ENCODE measurements at regions not wholly inside any gene's neighbourhood (a gene's known extent, or its start where the extent isn't known, plus 50 kb on each side); places are given as distances from the start of the nearest gene placed in this dataset.

DNA sequence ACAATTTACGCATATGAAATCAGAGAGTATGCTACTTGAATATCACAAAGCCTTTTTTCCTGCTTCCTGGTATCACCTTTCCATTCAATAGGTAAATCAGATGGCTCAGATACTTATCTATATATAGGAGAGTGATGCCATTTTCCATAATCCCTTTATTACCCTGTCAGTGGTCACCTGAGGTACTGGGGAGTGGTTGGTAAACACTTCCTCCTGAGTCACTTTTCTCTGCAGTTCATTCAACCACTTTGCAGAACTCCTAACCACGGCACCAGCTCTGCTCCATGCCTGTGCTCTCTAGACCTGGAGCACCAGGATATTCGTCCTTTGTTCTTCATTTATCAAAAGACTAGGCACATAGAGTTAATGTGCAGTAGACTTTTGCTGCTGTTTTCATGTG is 748.5 kb upstream of the KLHL1 start:
- no peak for DNase-seq (ENCODE audit: low read depth, low spot score)
- no peak overlapping the region for H3K27ac ChIP-seq

DNA sequence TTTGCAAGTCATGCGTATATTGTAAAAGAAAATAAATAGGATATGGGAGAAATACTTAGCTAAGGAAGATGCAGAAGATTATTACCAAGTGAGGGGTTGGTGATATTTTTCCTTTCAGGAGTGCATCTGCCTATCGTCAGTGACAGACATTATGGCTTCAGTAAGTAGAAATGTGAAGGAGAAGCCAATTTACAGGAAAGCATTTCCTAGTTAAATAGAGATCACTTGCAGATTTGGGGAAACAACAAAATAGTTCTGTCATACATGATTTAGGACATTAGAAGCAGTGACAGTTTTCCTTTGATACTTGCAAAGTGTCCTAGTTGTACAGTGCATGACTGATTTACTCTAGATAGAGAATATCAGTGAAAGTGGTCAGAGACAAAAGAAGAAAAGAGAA is 747.8 kb upstream of the KLHL1 start:
- Histone ChIP-seq H3K4me3 (no peak overlapping the region), H3K9ac (ENCODE audit: insufficient read length) (no peak overlapping the region), H3K9me3 (ENCODE audit: low read depth, low read length) (no peaks in the 10 kb centered on the region), H3K36me3 (ENCODE audit: insufficient read depth, low read length) (no peaks in the 10 kb centered on the region), H3K27ac (no peak overlapping the region)
- TF ChIP-seq POLR2AphosphoS5 (IDR thresholded peaks at IDR 0.05; ENCODE audit: borderline replicate concordance, low read depth, low read length) (no peak), FOXP2 (optimal IDR thresholded peaks at IDR 0.05; ENCODE audit: control extremely low read depth, extremely low read length, insufficient read depth) (no peak), EZH2 (IDR thresholded peaks at IDR 0.05) (no peak)
- no peak for DNase-seq (ENCODE audit: low read depth, low spot score)

More for the DNA sequence above, 748.5 kb upstream of the KLHL1 start:
- Histone ChIP-seq H3K9me3 (ENCODE audit: low read depth, low read length) (no peaks in the 10 kb centered on the region), H3K36me3 (ENCODE audit: insufficient read depth, low read length) (no peaks in the 10 kb centered on the region), H3K9ac (ENCODE audit: insufficient read length) (no peak overlapping the region), H3K4me3 (no peak overlapping the region)
- TF ChIP-seq EZH2 (IDR thresholded peaks at IDR 0.05) (no peak), POLR2AphosphoS5 (IDR thresholded peaks at IDR 0.05; ENCODE audit: borderline replicate concordance, low read depth, low read length) (no peak), FOXP2 (optimal IDR thresholded peaks at IDR 0.05; ENCODE audit: control extremely low read depth, extremely low read length, insufficient read depth) (no peak)

DNA sequence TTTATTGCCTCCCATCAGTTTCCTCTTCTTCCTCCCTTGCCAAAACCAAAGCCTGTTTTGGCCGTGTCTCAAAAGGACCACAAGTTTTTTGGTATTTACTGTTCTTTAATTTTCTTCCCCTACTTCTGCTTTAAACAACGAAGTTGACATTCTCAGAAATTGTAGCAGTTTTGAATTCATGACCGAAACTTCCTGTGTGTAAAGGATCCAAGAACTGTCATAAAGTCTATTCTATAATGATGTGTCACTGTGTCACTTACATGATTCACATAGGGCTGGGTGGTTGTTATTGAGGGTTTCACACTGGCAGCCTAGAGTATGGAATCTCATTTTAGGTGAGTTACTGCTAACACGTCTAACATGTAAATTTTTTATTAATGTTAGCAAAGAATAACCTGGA is 741.0 kb upstream of the KLHL1 start:
- Histone ChIP-seq H3K27ac (no peak overlapping the region), H3K36me3 (ENCODE audit: insufficient read depth, low read length) (no peaks in the 10 kb centered on the region), H3K9me3 (ENCODE audit: low read depth, low read length) (no peaks in the 10 kb centered on the region), H3K4me3 (no peak overlapping the region), H3K9ac (ENCODE audit: insufficient read length) (no peak overlapping the region)
- TF ChIP-seq FOXP2 (optimal IDR thresholded peaks at IDR 0.05; ENCODE audit: control extremely low read depth, extremely low read length, insufficient read depth) = no peak
- no peak for TF ChIP-seq POLR2AphosphoS5 (IDR thresholded peaks at IDR 0.05; ENCODE audit: borderline replicate concordance, low read depth, low read length)
- TF ChIP-seq EZH2 (IDR thresholded peaks at IDR 0.05) = no peak
- DNase-seq (ENCODE audit: low read depth, low spot score) = no peak

DNA sequence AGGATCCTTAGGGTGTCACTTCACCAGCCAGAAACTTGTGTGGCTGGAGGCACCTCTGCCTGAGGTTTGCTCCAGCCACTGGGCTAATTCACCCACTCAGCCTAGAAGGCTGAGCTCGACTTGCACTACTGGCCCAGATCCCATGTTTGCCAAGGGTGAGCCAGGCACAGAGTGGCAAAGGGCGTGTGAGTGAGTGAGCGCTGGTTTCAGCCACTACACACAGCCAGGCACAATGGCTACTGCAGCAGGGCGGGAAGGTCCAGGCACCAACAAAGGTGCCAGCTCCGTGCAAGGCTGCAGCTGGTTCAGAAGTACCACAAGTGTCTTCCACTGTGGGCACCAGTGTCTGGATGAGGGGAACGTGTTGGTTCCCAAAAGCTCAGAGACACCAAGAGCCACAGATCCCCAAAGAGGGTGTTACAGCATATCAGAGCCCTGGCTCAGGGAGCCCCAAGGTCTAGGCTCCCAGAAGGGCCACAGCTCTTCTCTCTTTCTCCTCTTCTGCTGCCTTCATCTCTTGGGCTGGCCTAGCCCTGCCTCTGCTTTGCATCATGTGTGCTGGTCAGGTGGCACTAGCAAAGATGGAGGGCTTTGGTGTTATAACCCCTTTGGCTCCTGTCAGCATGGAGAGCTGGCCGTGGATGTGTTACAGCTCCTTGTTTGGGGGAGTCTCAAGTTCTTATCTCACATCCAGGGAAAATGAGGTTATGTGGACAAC is 736.3 kb upstream of the KLHL1 start:
- no peak overlapping the region for H3K4me3 ChIP-seq
- no peaks in the 10 kb centered on the region for H3K36me3 ChIP-seq (ENCODE audit: insufficient read depth, low read length)
- no peaks in the 10 kb centered on the region for H3K9me3 ChIP-seq (ENCODE audit: low read depth, low read length)
- no peak overlapping the region for H3K27ac ChIP-seq
- H3K9ac ChIP-seq (ENCODE audit: insufficient read length) = no peak overlapping the region
- DNase-seq (ENCODE audit: low read depth, low spot score) = no peak
- no peak for TF ChIP-seq POLR2AphosphoS5 (IDR thresholded peaks at IDR 0.05; ENCODE audit: borderline replicate concordance, low read depth, low read length)
- TF ChIP-seq FOXP2 (optimal IDR thresholded peaks at IDR 0.05; ENCODE audit: control extremely low read depth, extremely low read length, insufficient read depth) = no peak
- TF ChIP-seq EZH2 (IDR thresholded peaks at IDR 0.05) = no peak

DNA sequence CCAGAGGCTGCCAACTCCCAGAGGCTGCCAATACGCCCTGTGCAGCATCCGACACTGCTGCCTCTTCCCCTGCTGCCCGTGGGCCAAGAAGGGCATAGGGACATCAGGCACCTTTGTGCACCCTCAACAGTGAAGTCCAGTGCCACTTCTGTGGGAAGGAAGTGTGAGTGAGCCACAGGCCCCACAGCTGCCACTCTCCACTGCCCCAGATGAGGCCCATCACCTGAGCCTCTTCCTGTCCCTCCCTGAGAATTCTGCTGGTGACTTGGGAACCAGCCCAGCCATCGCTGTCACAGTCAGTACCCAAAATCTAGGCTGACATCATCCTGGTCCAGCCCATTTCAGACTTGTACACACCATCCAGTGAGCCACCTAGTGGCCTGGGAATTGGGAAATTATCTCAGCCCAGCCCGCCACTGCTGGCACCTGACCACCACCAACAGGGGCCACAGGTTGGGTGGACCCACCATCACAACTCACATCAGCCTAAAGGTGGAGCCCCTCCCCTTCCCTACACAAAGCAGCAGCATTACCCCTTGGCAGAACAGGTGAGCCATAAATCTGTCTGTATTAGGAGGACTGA is 733.9 kb upstream of the KLHL1 start:
- no peak for DNase-seq (ENCODE audit: low read depth, low spot score)
- Histone ChIP-seq H3K4me3 (no peak overlapping the region), H3K9me3 (ENCODE audit: low read depth, low read length) (no peaks in the 10 kb centered on the region), H3K27ac (no peak overlapping the region), H3K9ac (ENCODE audit: insufficient read length) (no peak overlapping the region), H3K36me3 (ENCODE audit: insufficient read depth, low read length) (no peaks in the 10 kb centered on the region)
- TF ChIP-seq FOXP2 (optimal IDR thresholded peaks at IDR 0.05; ENCODE audit: control extremely low read depth, extremely low read length, insufficient read depth) (no peak), POLR2AphosphoS5 (IDR thresholded peaks at IDR 0.05; ENCODE audit: borderline replicate concordance, low read depth, low read length) (no peak), EZH2 (IDR thresholded peaks at IDR 0.05) (no peak)

DNA sequence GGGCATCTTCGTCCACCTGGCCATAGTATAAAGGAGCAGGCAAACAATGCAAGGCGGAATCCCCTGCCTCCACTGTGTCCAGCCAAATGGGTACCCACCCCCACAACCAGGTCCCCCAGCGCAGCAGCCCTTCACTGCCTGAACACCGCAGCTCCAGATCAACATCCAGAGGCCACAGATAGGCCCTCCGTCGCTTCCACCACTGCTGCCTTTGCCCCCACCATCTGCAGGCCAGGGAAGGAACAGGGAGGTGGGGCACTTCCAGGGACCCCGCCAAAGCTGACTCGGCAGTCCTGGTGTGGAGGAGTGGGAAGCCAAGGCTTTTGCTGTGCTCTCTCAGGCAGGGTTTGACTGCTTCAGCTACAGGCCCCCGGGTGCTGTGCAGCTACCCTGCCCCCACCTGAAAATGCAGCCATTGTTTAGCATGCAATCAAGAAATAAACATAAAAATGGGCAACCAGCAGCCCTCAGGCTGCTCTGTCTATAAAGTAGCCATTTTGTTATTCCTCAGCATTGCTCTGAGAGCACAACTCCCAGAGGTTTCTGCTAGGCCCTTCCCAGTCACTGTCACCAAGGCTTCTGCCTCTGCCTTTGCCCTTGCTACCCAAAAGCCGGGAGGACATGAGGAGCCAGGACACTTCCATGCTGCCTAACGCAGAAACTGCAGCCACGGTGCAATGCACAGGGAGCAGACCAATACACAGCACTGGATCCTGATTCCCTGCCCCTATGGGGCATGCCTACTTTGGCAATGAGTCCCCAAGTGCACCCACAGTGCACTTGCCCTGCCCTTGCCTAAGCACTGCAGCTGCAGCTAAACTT is 733.2 kb upstream of the KLHL1 start:
- no peaks in the 10 kb centered on the region for H3K9me3 ChIP-seq (ENCODE audit: low read depth, low read length)
- no peak overlapping the region for H3K27ac ChIP-seq
- TF ChIP-seq FOXP2 (optimal IDR thresholded peaks at IDR 0.05; ENCODE audit: control extremely low read depth, extremely low read length, insufficient read depth) = no peak
- TF ChIP-seq EZH2 (IDR thresholded peaks at IDR 0.05) = no peak
- TF ChIP-seq POLR2AphosphoS5 (IDR thresholded peaks at IDR 0.05; ENCODE audit: borderline replicate concordance, low read depth, low read length) = no peak
- no peak overlapping the region for H3K9ac ChIP-seq (ENCODE audit: insufficient read length)
- H3K4me3 ChIP-seq = no peak overlapping the region
- no peaks in the 10 kb centered on the region for H3K36me3 ChIP-seq (ENCODE audit: insufficient read depth, low read length)
- no peak for DNase-seq (ENCODE audit: low read depth, low spot score)

DNA sequence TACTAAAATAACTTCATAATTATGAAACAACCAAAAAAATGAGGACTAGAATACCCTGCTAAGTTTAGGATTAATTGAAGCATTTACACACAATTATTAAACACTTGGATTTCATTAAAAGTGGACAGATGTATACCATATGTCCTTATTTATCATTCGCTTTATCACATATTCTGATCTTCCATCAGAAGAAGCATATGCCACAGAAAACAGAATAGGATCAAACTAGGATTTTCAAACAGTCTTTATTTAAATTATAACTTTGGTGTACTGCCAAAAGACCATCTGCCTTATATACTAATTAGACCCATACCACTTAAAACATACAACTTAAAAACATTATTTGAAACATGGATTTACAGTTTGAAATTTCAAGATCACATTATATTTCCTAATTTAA is 727.1 kb upstream of the KLHL1 start:
- Histone ChIP-seq H3K27ac (no peak overlapping the region), H3K36me3 (ENCODE audit: insufficient read depth, low read length) (no peaks in the 10 kb centered on the region), H3K4me3 (no peak overlapping the region), H3K9me3 (ENCODE audit: low read depth, low read length) (no peaks in the 10 kb centered on the region), H3K9ac (ENCODE audit: insufficient read length) (no peak overlapping the region)
- DNase-seq (ENCODE audit: low read depth, low spot score) = no peak
- TF ChIP-seq POLR2AphosphoS5 (IDR thresholded peaks at IDR 0.05; ENCODE audit: borderline replicate concordance, low read depth, low read length) = no peak

DNA sequence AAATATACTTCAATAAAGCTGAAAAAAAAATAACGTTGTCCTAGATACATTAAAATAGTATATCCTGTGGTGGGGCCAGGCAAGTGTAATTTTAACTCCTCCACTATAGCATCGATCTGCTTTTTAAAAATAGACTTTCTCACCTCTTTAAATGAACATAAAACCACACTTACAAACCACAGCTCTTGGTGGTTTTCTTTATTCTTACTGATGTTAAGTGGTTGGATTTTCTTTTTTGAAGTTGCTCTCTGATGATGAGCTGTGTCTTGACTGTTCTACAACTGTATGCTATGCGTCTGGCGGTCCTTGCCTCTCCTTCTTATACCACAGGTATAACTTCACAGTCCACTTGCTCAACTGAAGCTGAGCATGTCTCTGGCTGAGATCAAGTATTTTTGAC is 721.5 kb upstream of the KLHL1 start:
- no peak for TF ChIP-seq EZH2 (IDR thresholded peaks at IDR 0.05)
- H3K4me3 ChIP-seq = no peak overlapping the region
- DNase-seq (ENCODE audit: low read depth, low spot score) = no peak

More for the DNA sequence above, 721.5 kb upstream of the KLHL1 start:
- H3K27ac ChIP-seq = no peak overlapping the region
- H3K9ac ChIP-seq (ENCODE audit: insufficient read length) = no peak overlapping the region
- H3K9me3 ChIP-seq (ENCODE audit: low read depth, low read length) = no peaks in the 10 kb centered on the region
- H3K36me3 ChIP-seq (ENCODE audit: insufficient read depth, low read length) = no peaks in the 10 kb centered on the region

Data from SK-N-MC (cell line).